Lower lobe of right lung (tissue), 2 donors: ENCODE measurements at regions not wholly inside any gene's neighbourhood (a gene's known extent, or its start where the extent isn't known, plus 50 kb on each side); places are given as distances from the start of the nearest gene placed in this dataset.

Experiments
- ATAC-seq, 2 donors: fragments of 200-7000 bp; cut with Tn5 transposase; one replicate each; pipeline ENCODE4 v1.9.1; 2020 to 2022; ENCODE audit warnings: mild to moderate bottlenecking in 2 of 2, moderate library complexity in 2 of 2
- DNase-seq: peaks from one replicate; pipeline ENCODE4 v3.0.0-alpha.2; 2020
- H3K27ac ChIP-seq: fragments of 200-600 bp; one replicate; pipeline ENCODE4 v1.8.0; 2022
- H3K27me3 ChIP-seq: fragments of 200-600 bp; one replicate; pipeline ENCODE4 v1.8.0; 2022; ENCODE audit warnings: low read depth
- H3K36me3 ChIP-seq: fragments of 200-600 bp; one replicate; pipeline ENCODE4 v1.8.0; 2022; ENCODE audit warnings: mild to moderate bottlenecking
- H3K4me1 ChIP-seq: fragments of 200-600 bp; one replicate; pipeline ENCODE4 v1.8.0; 2022
- H3K4me3 ChIP-seq: fragments of 200-600 bp; one replicate; pipeline ENCODE4 v1.8.0; 2022; ENCODE audit warnings: mild to moderate bottlenecking
- H3K9me3 ChIP-seq: fragments of 200-600 bp; one replicate; pipeline ENCODE4 v1.8.0; 2022
- intact Hi-C: fragments of 100-400 bp; cut with DNase I; formaldehyde crosslinking; loops from one replicate; pipeline ENCODE4 v1.11.0; 2022
- TF ChIP-seq, protein P1 (sequence below): fragments of 200-600 bp; IDR thresholded peaks from one replicate; pipeline ENCODE4 v1.8.0; 2022; ENCODE audit warnings: antibody characterized with exemption, mild to moderate bottlenecking
- donor health status: DM: no; HTN: yes; CAD: no; lungs with severe emphysema.

- TF ChIP-seq, protein P1, sequence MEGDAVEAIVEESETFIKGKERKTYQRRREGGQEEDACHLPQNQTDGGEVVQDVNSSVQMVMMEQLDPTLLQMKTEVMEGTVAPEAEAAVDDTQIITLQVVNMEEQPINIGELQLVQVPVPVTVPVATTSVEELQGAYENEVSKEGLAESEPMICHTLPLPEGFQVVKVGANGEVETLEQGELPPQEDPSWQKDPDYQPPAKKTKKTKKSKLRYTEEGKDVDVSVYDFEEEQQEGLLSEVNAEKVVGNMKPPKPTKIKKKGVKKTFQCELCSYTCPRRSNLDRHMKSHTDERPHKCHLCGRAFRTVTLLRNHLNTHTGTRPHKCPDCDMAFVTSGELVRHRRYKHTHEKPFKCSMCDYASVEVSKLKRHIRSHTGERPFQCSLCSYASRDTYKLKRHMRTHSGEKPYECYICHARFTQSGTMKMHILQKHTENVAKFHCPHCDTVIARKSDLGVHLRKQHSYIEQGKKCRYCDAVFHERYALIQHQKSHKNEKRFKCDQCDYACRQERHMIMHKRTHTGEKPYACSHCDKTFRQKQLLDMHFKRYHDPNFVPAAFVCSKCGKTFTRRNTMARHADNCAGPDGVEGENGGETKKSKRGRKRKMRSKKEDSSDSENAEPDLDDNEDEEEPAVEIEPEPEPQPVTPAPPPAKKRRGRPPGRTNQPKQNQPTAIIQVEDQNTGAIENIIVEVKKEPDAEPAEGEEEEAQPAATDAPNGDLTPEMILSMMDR = no peak
- no peaks in the 10 kb centered on the region for H3K27me3 ChIP-seq
- intact Hi-C loops = no loop called here
- peak in 1 of 2 donors; percentile 7 for ATAC-seq
- no peaks in the 10 kb centered on the region for H3K4me1 ChIP-seq
- no peaks in the 10 kb centered on the region for H3K9me3 ChIP-seq
- no peak for DNase-seq
- H3K36me3 ChIP-seq = no peaks in the 10 kb centered on the region
- H3K27ac ChIP-seq = no peak overlapping the region
- no peak overlapping the region for H3K4me3 ChIP-seq
Observed at GRCh38 chr11:11044137-11044855, 186.4 kb upstream of the ZBED5 start.

GRCh38 chr11:11043721-11044120 is 185.9 kb upstream of the ZBED5 start:
- no peaks in the 10 kb centered on the region for H3K27me3 ChIP-seq
- H3K27ac ChIP-seq = no peak overlapping the region
- no peaks in the 10 kb centered on the region for H3K36me3 ChIP-seq
- ATAC-seq (no peak), DNase-seq (no peak)
- no peak overlapping the region for H3K4me3 ChIP-seq
- intact Hi-C loops = no loop called here
- TF ChIP-seq, protein P1 = no peak
- H3K4me1 ChIP-seq = peaks cover 2% of the 10 kb centered on the region
- no peaks in the 10 kb centered on the region for H3K9me3 ChIP-seq

DNA sequence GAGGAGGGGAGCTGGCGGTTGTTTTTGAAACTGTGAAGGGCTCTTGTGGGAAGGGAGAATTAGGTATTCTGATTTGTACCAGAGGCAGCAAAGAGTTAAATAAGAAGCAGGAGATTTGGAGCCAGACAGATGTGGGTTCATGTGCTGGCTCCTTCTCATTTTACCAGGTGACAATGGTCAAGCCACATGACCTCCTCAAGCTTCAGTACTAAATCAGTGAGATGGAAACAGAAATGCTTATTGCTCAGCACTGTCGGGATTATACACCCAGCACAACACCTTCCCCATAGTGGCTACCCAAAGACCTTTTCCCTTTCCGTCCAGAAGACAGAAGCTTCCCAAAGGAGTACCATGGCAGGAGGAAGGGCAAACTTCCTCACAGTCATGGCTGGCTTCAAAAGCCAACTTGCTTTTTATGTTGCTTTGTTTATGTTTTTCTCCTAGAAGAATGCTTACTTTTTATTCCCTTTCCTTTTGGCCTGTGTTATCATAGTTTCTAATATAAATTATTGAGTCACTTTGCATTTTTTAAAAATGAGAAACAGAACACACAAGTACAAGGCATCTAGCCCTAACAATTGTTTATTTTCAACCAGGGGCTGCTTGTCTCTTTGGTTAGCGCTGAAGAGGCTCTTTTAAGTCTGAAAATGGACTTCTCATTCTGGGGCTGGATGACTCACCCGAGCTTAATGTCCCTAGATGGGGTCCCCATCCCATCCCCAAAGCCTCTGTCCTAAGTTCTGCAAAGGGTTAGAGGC is 181.5 kb upstream of the ZBED5 start:
- intact Hi-C loops = no loop called here
- Histone ChIP-seq H3K4me3 (no peak overlapping the region), H3K9me3 (no peaks in the 10 kb centered on the region), H3K36me3 (no peaks in the 10 kb centered on the region), H3K27me3 (no peaks in the 10 kb centered on the region), H3K27ac (no peak overlapping the region), H3K4me1 (peaks cover 15% of the 10 kb centered on the region)
- TF ChIP-seq, protein P1 = no peak
- no peak for ATAC-seq
- no peak for DNase-seq

DNA sequence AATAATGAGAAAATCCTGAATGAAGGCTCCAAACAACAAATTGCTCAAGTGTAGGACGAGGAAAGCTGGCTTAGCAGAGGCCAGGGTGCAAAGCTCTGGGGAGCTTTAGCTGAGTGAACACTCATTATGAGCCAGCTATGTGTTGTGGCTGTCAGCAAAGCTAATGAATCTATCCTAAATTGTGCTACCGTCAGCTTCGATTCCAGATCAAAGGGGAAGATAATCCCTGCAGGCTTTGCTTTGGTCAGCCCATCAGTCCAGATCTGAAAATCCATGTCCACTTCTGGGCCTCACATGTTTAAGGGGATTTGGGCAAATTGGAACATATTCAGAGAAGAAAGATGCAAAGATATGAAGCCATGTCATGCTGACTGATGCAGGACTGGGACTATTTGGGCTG is 180.9 kb upstream of the ZBED5 start:
- DNase-seq = no peak
- Histone ChIP-seq H3K4me1 (peaks cover 15% of the 10 kb centered on the region), H3K36me3 (no peaks in the 10 kb centered on the region), H3K4me3 (no peak overlapping the region), H3K27me3 (no peaks in the 10 kb centered on the region), H3K27ac (no peak overlapping the region), H3K9me3 (no peaks in the 10 kb centered on the region)
- TF ChIP-seq, protein P1 = no peak
- intact Hi-C loops = no loop called here
- ATAC-seq = no peak

- Histone ChIP-seq H3K4me1 (peaks cover 15% of the 10 kb centered on the region), H3K27ac (no peak overlapping the region), H3K9me3 (no peaks in the 10 kb centered on the region), H3K27me3 (no peaks in the 10 kb centered on the region), H3K4me3 (no peak overlapping the region), H3K36me3 (no peaks in the 10 kb centered on the region)
- TF ChIP-seq, protein P1 = no peak
- intact Hi-C loops = no loop called here
- ATAC-seq (peak; percentile 38 to 47), DNase-seq (no peak)
Observed at GRCh38 chr11:11038352-11038751, 180.5 kb upstream of the ZBED5 start.
